ENCODE measurements at regions not wholly inside any gene's neighbourhood (a gene's known extent, or its start where the extent isn't known, plus 50 kb on each side); places are given as distances from the start of the nearest gene placed in this dataset.

- Histone ChIP-seq H3K36me3 (ENCODE audit: control insufficient read depth in 2 of 2, insufficient read depth in 2 of 2, low read length in 1 of 2) (no peaks in the 10 kb centered on the region), H3K9me3 (ENCODE audit: control insufficient read depth in 2 of 2, insufficient read depth in 1 of 2, low read length in 1 of 2) (no peaks in the 10 kb centered on the region), H3K27ac (ENCODE audit: low read depth in 1 of 2, low read length in 1 of 2) (no peak overlapping the region), H3K27me3 (ENCODE audit: control insufficient read depth in 2 of 2, insufficient read depth in 1 of 2, low read length in 1 of 2) (no peaks in the 10 kb centered on the region), H3K4me3 (ENCODE audit: low read length in 2 of 2) (no peak overlapping the region), H3K4me1 (ENCODE audit: control insufficient read depth in 2 of 2, insufficient read depth in 2 of 2, low read length in 2 of 2) (no peaks in the 10 kb centered on the region)
- no peak for DNase-seq (ENCODE audit: low read depth in 6 of 9, low spot score in 9 of 9)
- WGBS: 82% methylated on average over 2 of the region's 2 CpGs
Observed at GRCh38 chr18:67980241-67980640, 463.7 kb upstream of the DSEL start.

DNA sequence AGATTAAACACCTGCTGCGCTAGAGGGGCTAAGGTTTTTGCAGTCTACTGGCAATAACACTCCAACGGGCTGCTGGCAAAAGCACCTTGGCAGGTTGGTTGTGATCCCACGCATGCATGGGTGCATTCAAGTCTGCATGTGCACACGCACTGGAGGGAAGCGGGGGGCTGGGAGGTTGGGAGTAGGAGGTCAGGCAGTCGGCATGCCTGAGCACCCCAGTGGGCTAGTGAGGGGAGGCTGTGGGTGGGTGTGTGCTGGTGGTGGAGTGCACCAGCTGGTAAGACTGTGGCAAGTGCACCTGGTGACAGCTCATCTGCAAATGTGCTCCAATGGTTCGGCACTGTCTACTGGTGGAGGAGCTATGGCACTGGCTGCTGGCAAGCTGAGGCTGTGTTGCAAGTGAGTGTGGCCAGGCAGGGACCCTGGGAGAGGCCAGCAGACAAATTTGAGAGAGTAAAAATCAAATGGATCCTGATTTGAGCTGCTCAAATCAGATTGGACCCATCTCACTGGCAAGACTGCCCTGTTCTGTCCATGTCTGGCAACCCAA, 460.6 kb upstream of the DSEL start:
- Histone ChIP-seq H3K4me3 (ENCODE audit: low read length in 2 of 2) (no peak overlapping the region), H3K36me3 (ENCODE audit: control insufficient read depth in 2 of 2, insufficient read depth in 2 of 2, low read length in 1 of 2) (no peaks in the 10 kb centered on the region), H3K9me3 (ENCODE audit: control insufficient read depth in 2 of 2, insufficient read depth in 1 of 2, low read length in 1 of 2) (no peaks in the 10 kb centered on the region), H3K4me1 (ENCODE audit: control insufficient read depth in 2 of 2, insufficient read depth in 2 of 2, low read length in 2 of 2) (no peaks in the 10 kb centered on the region), H3K27me3 (ENCODE audit: control insufficient read depth in 2 of 2, insufficient read depth in 1 of 2, low read length in 1 of 2) (no peaks in the 10 kb centered on the region), H3K27ac (ENCODE audit: low read depth in 1 of 2, low read length in 1 of 2) (no peak overlapping the region)
- no peak for DNase-seq (ENCODE audit: low read depth in 6 of 9, low spot score in 9 of 9)
- WGBS: 96% methylated on average over 7 of the region's 7 CpGs

DNA sequence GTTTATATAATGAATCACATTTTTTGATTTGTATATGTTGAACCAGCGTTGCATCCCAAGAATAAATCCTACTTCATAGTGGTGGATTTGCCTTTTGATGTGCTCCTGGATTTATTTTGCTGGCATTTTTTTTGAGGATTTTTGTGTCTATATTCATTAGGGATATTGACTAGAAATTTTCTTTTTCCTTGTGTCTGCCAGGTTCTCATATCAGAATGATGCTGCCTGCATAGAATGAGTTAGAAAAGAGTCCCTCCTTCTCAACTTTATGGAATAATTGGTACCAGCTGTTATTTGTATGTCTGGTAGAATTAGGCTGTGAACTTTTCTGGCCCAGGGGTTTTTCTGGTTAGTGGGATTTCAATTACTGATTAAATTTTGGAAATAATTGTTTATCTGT, 457.4 kb upstream of the DSEL start:
- Histone ChIP-seq H3K36me3 (ENCODE audit: control insufficient read depth in 2 of 2, insufficient read depth in 2 of 2, low read length in 1 of 2) (no peaks in the 10 kb centered on the region), H3K27me3 (ENCODE audit: control insufficient read depth in 2 of 2, insufficient read depth in 1 of 2, low read length in 1 of 2) (no peaks in the 10 kb centered on the region), H3K4me3 (ENCODE audit: low read length in 2 of 2) (no peak overlapping the region), H3K9me3 (ENCODE audit: control insufficient read depth in 2 of 2, insufficient read depth in 1 of 2, low read length in 1 of 2) (no peaks in the 10 kb centered on the region), H3K27ac (ENCODE audit: low read depth in 1 of 2, low read length in 1 of 2) (no peak overlapping the region), H3K4me1 (ENCODE audit: control insufficient read depth in 2 of 2, insufficient read depth in 2 of 2, low read length in 2 of 2) (no peaks in the 10 kb centered on the region)
- WGBS: 89% methylated on average over 1 of the region's 1 CpG
- DNase-seq (ENCODE audit: low read depth in 6 of 9, low spot score in 9 of 9): no peak

DNA sequence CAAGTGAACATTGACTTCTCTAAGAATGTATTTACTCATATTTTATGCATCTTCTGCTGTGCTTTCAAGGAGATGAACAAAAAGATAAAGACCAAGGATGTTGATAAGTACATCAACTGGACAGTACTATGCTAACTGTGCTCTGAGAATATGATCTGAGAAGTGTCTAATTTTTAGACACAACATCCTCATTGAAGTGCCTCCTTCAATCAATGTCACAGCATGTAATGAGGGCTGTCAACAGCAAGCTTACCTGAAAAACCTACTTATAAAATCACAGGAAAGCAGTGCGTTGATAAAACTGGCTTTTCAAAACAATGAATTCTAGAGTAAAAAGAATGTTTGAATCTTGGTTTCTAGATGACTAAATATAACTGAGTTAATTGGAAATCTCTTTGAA, 452.9 kb upstream of the DSEL start:
- no peaks in the 10 kb centered on the region for H3K36me3 ChIP-seq (ENCODE audit: control insufficient read depth in 2 of 2, insufficient read depth in 2 of 2, low read length in 1 of 2)
- H3K27me3 ChIP-seq (ENCODE audit: control insufficient read depth in 2 of 2, insufficient read depth in 1 of 2, low read length in 1 of 2): no peaks in the 10 kb centered on the region
- H3K27ac ChIP-seq (ENCODE audit: low read depth in 1 of 2, low read length in 1 of 2): no peak overlapping the region
- WGBS: 84% methylated on average over 1 of the region's 1 CpG
- H3K4me1 ChIP-seq (ENCODE audit: control insufficient read depth in 2 of 2, insufficient read depth in 2 of 2, low read length in 2 of 2): no peaks in the 10 kb centered on the region
- H3K9me3 ChIP-seq (ENCODE audit: control insufficient read depth in 2 of 2, insufficient read depth in 1 of 2, low read length in 1 of 2): no peaks in the 10 kb centered on the region
- DNase-seq (ENCODE audit: low read depth in 6 of 9, low spot score in 9 of 9): no peak
- no peak overlapping the region for H3K4me3 ChIP-seq (ENCODE audit: low read length in 2 of 2)

- 95% methylated on average over 1 of the region's 1 CpG for WGBS
- no peak for DNase-seq (ENCODE audit: low read depth in 6 of 9, low spot score in 9 of 9)
- H3K27me3 ChIP-seq (ENCODE audit: control insufficient read depth in 2 of 2, insufficient read depth in 1 of 2, low read length in 1 of 2): no peaks in the 10 kb centered on the region
- H3K9me3 ChIP-seq (ENCODE audit: control insufficient read depth in 2 of 2, insufficient read depth in 1 of 2, low read length in 1 of 2): no peaks in the 10 kb centered on the region
- no peaks in the 10 kb centered on the region for H3K36me3 ChIP-seq (ENCODE audit: control insufficient read depth in 2 of 2, insufficient read depth in 2 of 2, low read length in 1 of 2)
- H3K4me3 ChIP-seq (ENCODE audit: low read length in 2 of 2): no peak overlapping the region
- H3K27ac ChIP-seq (ENCODE audit: low read depth in 1 of 2, low read length in 1 of 2): no peak overlapping the region
- H3K4me1 ChIP-seq (ENCODE audit: control insufficient read depth in 2 of 2, insufficient read depth in 2 of 2, low read length in 2 of 2): no peaks in the 10 kb centered on the region
Observed at GRCh38 chr18:67966224-67966623, 449.7 kb upstream of the DSEL start.

DNA sequence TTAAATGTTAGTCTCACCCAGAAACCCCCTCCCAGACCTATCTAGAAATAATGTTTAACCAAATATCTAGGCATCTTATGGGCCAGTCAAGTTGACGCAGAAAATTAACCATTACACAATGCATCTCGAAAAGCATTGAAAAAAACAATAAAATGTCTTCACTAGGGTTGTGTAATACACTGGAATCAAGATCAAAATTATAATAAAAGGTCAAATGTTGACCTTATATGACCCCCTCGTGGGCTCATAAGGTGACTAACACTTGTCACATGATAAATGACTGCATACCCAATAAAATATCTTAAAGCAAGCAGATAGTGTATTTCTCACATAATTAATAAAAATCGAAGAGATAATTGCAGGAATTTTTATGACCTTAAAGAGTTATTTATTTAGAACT, 447.9 kb upstream of the DSEL start:
- Histone ChIP-seq H3K27me3 (ENCODE audit: control insufficient read depth in 2 of 2, insufficient read depth in 1 of 2, low read length in 1 of 2) (no peaks in the 10 kb centered on the region), H3K27ac (ENCODE audit: low read depth in 1 of 2, low read length in 1 of 2) (no peak overlapping the region), H3K36me3 (ENCODE audit: control insufficient read depth in 2 of 2, insufficient read depth in 2 of 2, low read length in 1 of 2) (no peaks in the 10 kb centered on the region), H3K4me1 (ENCODE audit: control insufficient read depth in 2 of 2, insufficient read depth in 2 of 2, low read length in 2 of 2) (no peaks in the 10 kb centered on the region), H3K9me3 (ENCODE audit: control insufficient read depth in 2 of 2, insufficient read depth in 1 of 2, low read length in 1 of 2) (no peaks in the 10 kb centered on the region), H3K4me3 (ENCODE audit: low read length in 2 of 2) (no peak overlapping the region)
- 84% methylated on average over 4 of the region's 4 CpGs for WGBS
- DNase-seq (ENCODE audit: low read depth in 6 of 9, low spot score in 9 of 9): no peak

- 95% methylated on average over 7 of the region's 7 CpGs for WGBS
- no peak for DNase-seq (ENCODE audit: low read depth in 6 of 9, low spot score in 9 of 9)
- Histone ChIP-seq H3K27me3 (ENCODE audit: control insufficient read depth in 2 of 2, insufficient read depth in 1 of 2, low read length in 1 of 2) (no peaks in the 10 kb centered on the region), H3K4me1 (ENCODE audit: control insufficient read depth in 2 of 2, insufficient read depth in 2 of 2, low read length in 2 of 2) (no peaks in the 10 kb centered on the region), H3K27ac (ENCODE audit: low read depth in 1 of 2, low read length in 1 of 2) (no peak overlapping the region), H3K9me3 (ENCODE audit: control insufficient read depth in 2 of 2, insufficient read depth in 1 of 2, low read length in 1 of 2) (no peaks in the 10 kb centered on the region), H3K4me3 (ENCODE audit: low read length in 2 of 2) (no peak overlapping the region), H3K36me3 (ENCODE audit: control insufficient read depth in 2 of 2, insufficient read depth in 2 of 2, low read length in 1 of 2) (no peaks in the 10 kb centered on the region)
Observed at GRCh38 chr18:67961701-67962440, 445.4 kb upstream of the DSEL start.

DNA sequence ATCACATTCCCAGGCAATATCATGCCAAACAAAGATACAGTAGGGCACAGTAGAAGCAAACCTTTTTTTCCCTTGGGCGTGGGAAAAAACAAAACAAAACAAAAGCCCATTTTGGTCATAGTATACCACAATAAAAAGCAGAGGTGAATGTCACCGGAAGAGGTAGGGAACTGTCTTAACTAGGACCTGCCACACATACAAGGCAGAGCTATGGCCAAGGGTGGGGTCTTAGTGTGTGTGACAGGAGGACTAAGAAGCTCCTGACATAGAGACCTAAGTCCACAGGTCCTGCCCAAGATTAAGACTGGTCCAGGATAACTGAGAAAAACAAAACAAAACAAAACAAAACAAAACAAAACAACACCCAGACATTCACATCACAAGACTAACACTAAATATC, 441.2 kb upstream of the DSEL start:
- H3K9me3 ChIP-seq (ENCODE audit: control insufficient read depth in 2 of 2, insufficient read depth in 1 of 2, low read length in 1 of 2): no peaks in the 10 kb centered on the region
- H3K36me3 ChIP-seq (ENCODE audit: control insufficient read depth in 2 of 2, insufficient read depth in 2 of 2, low read length in 1 of 2): no peaks in the 10 kb centered on the region
- H3K27me3 ChIP-seq (ENCODE audit: control insufficient read depth in 2 of 2, insufficient read depth in 1 of 2, low read length in 1 of 2): no peaks in the 10 kb centered on the region
- H3K4me1 ChIP-seq (ENCODE audit: control insufficient read depth in 2 of 2, insufficient read depth in 2 of 2, low read length in 2 of 2): no peaks in the 10 kb centered on the region
- no peak for DNase-seq (ENCODE audit: low read depth in 6 of 9, low spot score in 9 of 9)
- H3K27ac ChIP-seq (ENCODE audit: low read depth in 1 of 2, low read length in 1 of 2): no peak overlapping the region
- WGBS: 90% methylated on average over 2 of the region's 2 CpGs
- no peak overlapping the region for H3K4me3 ChIP-seq (ENCODE audit: low read length in 2 of 2)

DNA sequence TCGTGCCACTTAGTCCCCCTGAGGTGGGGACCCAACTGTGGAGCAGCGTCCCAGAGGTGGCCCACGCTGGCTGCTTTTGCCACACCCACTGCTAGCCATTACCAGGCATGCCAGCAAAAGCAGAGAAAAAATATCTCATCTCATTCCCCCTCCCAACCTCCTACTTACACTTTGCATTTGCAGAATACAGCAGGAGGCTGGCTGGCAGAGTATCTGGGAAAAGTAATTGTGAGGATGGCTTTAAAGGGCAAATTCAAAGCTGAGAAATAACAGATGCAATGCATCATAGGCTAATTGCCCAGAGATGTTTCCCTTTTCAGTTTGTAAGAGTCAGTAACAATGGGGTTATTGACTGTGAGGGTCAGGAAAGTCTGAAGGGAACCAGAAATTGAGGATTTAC, 438.1 kb upstream of the DSEL start:
- Histone ChIP-seq H3K4me1 (ENCODE audit: control insufficient read depth in 2 of 2, insufficient read depth in 2 of 2, low read length in 2 of 2) (no peaks in the 10 kb centered on the region), H3K27ac (ENCODE audit: low read depth in 1 of 2, low read length in 1 of 2) (no peak overlapping the region), H3K9me3 (ENCODE audit: control insufficient read depth in 2 of 2, insufficient read depth in 1 of 2, low read length in 1 of 2) (no peaks in the 10 kb centered on the region), H3K36me3 (ENCODE audit: control insufficient read depth in 2 of 2, insufficient read depth in 2 of 2, low read length in 1 of 2) (no peaks in the 10 kb centered on the region), H3K4me3 (ENCODE audit: low read length in 2 of 2) (no peak overlapping the region), H3K27me3 (ENCODE audit: control insufficient read depth in 2 of 2, insufficient read depth in 1 of 2, low read length in 1 of 2) (no peaks in the 10 kb centered on the region)
- DNase-seq (ENCODE audit: low read depth in 6 of 9, low spot score in 9 of 9): no peak
- 41% methylated on average over 3 of the region's 3 CpGs for WGBS
